GM12892 (cell line): ENCODE measurements at regions not wholly inside any gene's neighbourhood (a gene's known extent, or its start where the extent isn't known, plus 50 kb on each side); places are given as distances from the start of the nearest gene placed in this dataset.

Experiments
- POLR2A ChIP-seq: IDR thresholded peaks from 2 replicates; pipeline ENCODE4 v1.6.1; 2011; ENCODE audit warnings: low read depth, low read length, control low read depth
- POLR2AphosphoS5 ChIP-seq: IDR thresholded peaks from 2 replicates; pipeline ENCODE4 v1.6.1; 2011; ENCODE audit warnings: low read depth, low read length, control low read depth
- TAF1 ChIP-seq: IDR thresholded peaks from 2 replicates; pipeline ENCODE4 v1.6.1; 2011; ENCODE audit warnings: low read depth, mild to moderate bottlenecking, control low read depth, low read length, borderline replicate concordance

GRCh38 chr6:15826814-15827318, 164.0 kb upstream of the DTNBP1 start:
- TF ChIP-seq POLR2A (no peak), POLR2AphosphoS5 (no peak), TAF1 (no peak)
